ENCODE measurements at regions not wholly inside any gene's neighbourhood (a gene's known extent, or its start where the extent isn't known, plus 50 kb on each side); places are given as distances from the start of the nearest gene placed in this dataset.

- no peak for TF ChIP-seq POLR2A (IDR thresholded peaks at IDR 0.05; ENCODE audit: low read depth, low read length)
- TF ChIP-seq TAF1 (IDR thresholded peaks at IDR 0.05; ENCODE audit: borderline replicate concordance, low read depth, low read length): no peak
Observed at GRCh38 chr5:128706269-128706668, 168.2 kb upstream of the FBN2 start.
